Osteoblast (primary cell): ENCODE measurements at regions not wholly inside any gene's neighbourhood (a gene's known extent, or its start where the extent isn't known, plus 50 kb on each side); places are given as distances from the start of the nearest gene placed in this dataset.

Source experiments
- DNase-seq: peaks from one replicate; pipeline ENCODE4 v3.0.0; 2011; ENCODE audit warnings: low spot score, mixed read lengths; ENCODE audit not compliant: insufficient read length; ENCODE audit errors: missing footprints
- H2AFZ ChIP-seq: 2 replicates; pipeline ENCODE4 v1.6.0; 2011; ENCODE audit warnings: mild to moderate bottlenecking, low read length
- H3K27ac ChIP-seq: 2 replicates; pipeline ENCODE4 v1.5.1; 2011; ENCODE audit warnings: mild to moderate bottlenecking, low read depth, low read length, moderate library complexity
- H3K27me3 ChIP-seq: 2 replicates; pipeline ENCODE4 v1.6.0; 2012; ENCODE audit warnings: mild to moderate bottlenecking, control low read depth, inconsistent platforms, low read length, moderate library complexity; ENCODE audit not compliant: insufficient read depth
- H3K36me3 ChIP-seq: 2 replicates; pipeline ENCODE4 v1.5.1; 2011; ENCODE audit warnings: mild to moderate bottlenecking, low read length, control low read depth, moderate library complexity; ENCODE audit not compliant: insufficient read depth
- H3K4me1 ChIP-seq: 2 replicates; pipeline ENCODE4 v1.5.1; 2011; ENCODE audit warnings: mild to moderate bottlenecking, low read length, control low read depth, moderate library complexity; ENCODE audit not compliant: insufficient read depth
- H3K4me2 ChIP-seq: 2 replicates; pipeline ENCODE4 v1.6.0; 2011; ENCODE audit warnings: mild to moderate bottlenecking, low read length; ENCODE audit not compliant: insufficient read depth
- H3K4me3 ChIP-seq: fragments of 200-600 bp; sonication (generic); 3 replicates; pipeline ENCODE4 v1.5.1; 2012; ENCODE audit warnings: mild to moderate bottlenecking, low read length, inconsistent platforms; ENCODE audit not compliant: insufficient read depth
- H3K79me2 ChIP-seq: 2 replicates; pipeline ENCODE4 v1.6.0; 2012; ENCODE audit warnings: mild to moderate bottlenecking, low read length, control low read depth, inconsistent platforms; ENCODE audit not compliant: insufficient read depth
- H3K9me3 ChIP-seq: 2 replicates; pipeline ENCODE4 v1.5.1; 2011; ENCODE audit warnings: low read depth, low read length, control low read depth
- H4K20me1 ChIP-seq: 2 replicates; pipeline ENCODE4 v1.6.0; 2012; ENCODE audit warnings: mild to moderate bottlenecking, low read length, control low read depth; ENCODE audit not compliant: insufficient read depth
- TF ChIP-seq, protein P1 (sequence below): IDR thresholded peaks from 2 replicates; pipeline ENCODE4 v1.5.1; 2011; ENCODE audit warnings: mild to moderate bottlenecking, low read depth, low read length, moderate library complexity; ENCODE audit errors: extremely low read depth

DNA sequence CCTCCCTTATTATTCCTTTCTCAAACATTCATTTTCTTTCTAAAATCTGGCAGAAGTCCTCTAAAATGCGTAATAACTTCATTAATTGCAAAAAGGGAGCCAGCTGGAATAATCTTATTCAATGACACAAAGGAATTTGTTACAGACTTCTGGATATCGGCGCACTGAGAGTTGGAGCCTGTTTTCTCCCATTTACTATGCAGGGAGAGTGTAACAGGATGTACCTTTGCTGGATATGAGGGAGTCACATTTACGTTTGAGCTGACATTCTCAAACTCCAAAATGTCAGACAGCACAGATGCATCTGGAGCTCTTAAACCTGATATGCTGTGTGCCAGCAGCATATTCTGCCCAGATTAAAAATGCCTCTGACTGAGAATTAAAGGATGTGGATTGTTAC is 275.3 kb downstream of the TMX3 start:
- H3K27ac ChIP-seq: no peak overlapping the region
- no peaks in the 10 kb centered on the region for H3K9me3 ChIP-seq
- DNase-seq: no peak
- no peaks in the 10 kb centered on the region for H3K27me3 ChIP-seq
- H4K20me1 ChIP-seq: no peaks in the 10 kb centered on the region
- H2AFZ ChIP-seq: peak overlapping the region; percentile 34
- H3K79me2 ChIP-seq: no peaks in the 10 kb centered on the region
- H3K36me3 ChIP-seq: no peaks in the 10 kb centered on the region
- H3K4me3 ChIP-seq: no peak overlapping the region
- no peak overlapping the region for H3K4me2 ChIP-seq
- TF ChIP-seq, protein P1, sequence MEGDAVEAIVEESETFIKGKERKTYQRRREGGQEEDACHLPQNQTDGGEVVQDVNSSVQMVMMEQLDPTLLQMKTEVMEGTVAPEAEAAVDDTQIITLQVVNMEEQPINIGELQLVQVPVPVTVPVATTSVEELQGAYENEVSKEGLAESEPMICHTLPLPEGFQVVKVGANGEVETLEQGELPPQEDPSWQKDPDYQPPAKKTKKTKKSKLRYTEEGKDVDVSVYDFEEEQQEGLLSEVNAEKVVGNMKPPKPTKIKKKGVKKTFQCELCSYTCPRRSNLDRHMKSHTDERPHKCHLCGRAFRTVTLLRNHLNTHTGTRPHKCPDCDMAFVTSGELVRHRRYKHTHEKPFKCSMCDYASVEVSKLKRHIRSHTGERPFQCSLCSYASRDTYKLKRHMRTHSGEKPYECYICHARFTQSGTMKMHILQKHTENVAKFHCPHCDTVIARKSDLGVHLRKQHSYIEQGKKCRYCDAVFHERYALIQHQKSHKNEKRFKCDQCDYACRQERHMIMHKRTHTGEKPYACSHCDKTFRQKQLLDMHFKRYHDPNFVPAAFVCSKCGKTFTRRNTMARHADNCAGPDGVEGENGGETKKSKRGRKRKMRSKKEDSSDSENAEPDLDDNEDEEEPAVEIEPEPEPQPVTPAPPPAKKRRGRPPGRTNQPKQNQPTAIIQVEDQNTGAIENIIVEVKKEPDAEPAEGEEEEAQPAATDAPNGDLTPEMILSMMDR: no peak
- H3K4me1 ChIP-seq: peaks cover 19% of the 10 kb centered on the region

DNA sequence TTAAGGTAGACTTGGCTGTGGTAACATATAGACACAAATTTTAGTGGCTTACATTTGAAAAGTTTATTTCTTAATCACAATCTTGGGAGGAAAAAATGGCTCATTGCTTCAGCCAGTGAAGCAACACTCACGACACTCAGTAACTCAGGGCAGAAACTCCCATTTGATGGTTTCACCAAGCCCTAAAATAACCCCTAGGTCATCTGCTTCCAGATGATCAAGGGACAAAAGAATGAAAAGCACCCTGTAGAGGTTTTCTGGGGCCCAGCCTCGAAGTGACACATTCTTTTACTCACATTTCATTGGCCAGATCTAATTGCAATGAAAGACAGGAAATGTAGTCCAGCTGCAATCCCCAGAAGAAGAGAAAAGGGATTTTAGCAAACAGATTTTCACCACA is 275.9 kb downstream of the TMX3 start:
- TF ChIP-seq, protein P1: no peak
- no peak overlapping the region for H3K4me3 ChIP-seq
- H4K20me1 ChIP-seq: no peaks in the 10 kb centered on the region
- H3K4me2 ChIP-seq: peak overlapping the region; percentile 39
- H3K36me3 ChIP-seq: no peaks in the 10 kb centered on the region
- no peaks in the 10 kb centered on the region for H3K9me3 ChIP-seq
- no peaks in the 10 kb centered on the region for H3K27me3 ChIP-seq
- peak overlapping the region; percentile 34 for H2AFZ ChIP-seq
- peaks cover 19% of the 10 kb centered on the region for H3K4me1 ChIP-seq
- no peaks in the 10 kb centered on the region for H3K79me2 ChIP-seq
- peak overlapping the region; percentile 72 for H3K27ac ChIP-seq
- DNase-seq: peak; percentile 46

DNA sequence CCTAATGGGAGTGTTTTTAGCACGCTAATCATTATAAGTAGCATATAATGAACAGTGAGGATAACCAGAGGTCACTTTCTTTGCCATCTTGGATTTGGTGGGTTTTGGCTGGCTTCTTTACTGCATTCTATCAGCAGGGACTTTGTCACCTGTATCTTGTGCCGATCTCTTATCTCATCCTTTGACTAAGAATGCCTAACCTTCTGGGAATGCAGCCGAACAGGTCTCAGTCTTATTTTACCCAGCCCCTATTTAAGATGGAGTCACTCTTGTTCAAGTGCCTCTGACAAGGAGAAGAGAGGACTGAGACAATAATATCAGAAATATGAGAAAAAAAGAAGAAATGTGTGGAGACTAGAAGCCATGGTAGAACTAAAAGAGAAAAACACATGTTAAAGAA is 276.4 kb downstream of the TMX3 start:
- H2AFZ ChIP-seq: no peak overlapping the region
- H4K20me1 ChIP-seq: no peaks in the 10 kb centered on the region
- no peaks in the 10 kb centered on the region for H3K36me3 ChIP-seq
- no peaks in the 10 kb centered on the region for H3K9me3 ChIP-seq
- no peak overlapping the region for H3K4me3 ChIP-seq
- peaks cover 19% of the 10 kb centered on the region for H3K4me1 ChIP-seq
- peak overlapping the region; percentile 72 for H3K27ac ChIP-seq
- H3K79me2 ChIP-seq: no peaks in the 10 kb centered on the region
- H3K4me2 ChIP-seq: peak overlapping the region; percentile 39
- no peaks in the 10 kb centered on the region for H3K27me3 ChIP-seq
- DNase-seq: no peak
- TF ChIP-seq, protein P1: no peak

DNA sequence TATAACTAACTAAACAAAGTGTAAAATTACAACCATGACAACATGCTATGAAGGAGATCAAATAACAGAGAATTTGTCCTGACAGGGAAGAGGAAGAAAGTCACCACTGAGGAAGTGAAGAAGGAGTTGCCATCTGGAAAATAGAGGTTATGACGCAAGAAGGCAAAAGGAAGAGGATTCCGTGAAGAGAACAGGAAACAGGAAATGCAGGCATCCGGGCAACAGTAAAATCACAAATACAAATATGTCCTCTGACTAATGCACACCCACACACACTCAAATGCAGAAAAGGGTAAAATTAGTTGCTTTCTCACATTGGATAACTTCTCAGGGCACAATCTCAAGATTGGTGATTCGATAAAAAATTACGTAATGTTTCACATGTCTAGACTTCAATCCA is 278.4 kb downstream of the TMX3 start:
- Histone ChIP-seq H3K79me2 (no peaks in the 10 kb centered on the region), H3K27me3 (no peaks in the 10 kb centered on the region), H3K4me3 (no peak overlapping the region), H3K36me3 (no peaks in the 10 kb centered on the region), H4K20me1 (no peaks in the 10 kb centered on the region), H3K9me3 (no peaks in the 10 kb centered on the region), H3K4me1 (peaks cover 23% of the 10 kb centered on the region), H3K4me2 (no peak overlapping the region), H3K27ac (peak overlapping the region; percentile 53), H2AFZ (no peak overlapping the region)
- TF ChIP-seq, protein P1: no peak
- no peak for DNase-seq
